Lung microvascular endothelial cell (primary cell): ENCODE measurements at regions not wholly inside any gene's neighbourhood (a gene's known extent, or its start where the extent isn't known, plus 50 kb on each side); places are given as distances from the start of the nearest gene placed in this dataset.
"Not testable (repeated sequence)": the region's sequence is repeated elsewhere in the genome, so short reads cannot be mapped to it uniquely, and the experiment has no call there.

Experiments
- DNase-seq, 2 donors: peaks; one replicate each; pipeline versions ENCODE4 v3.0.0 to v3.0.0-alpha.2; 2010; ENCODE audit warnings: low read depth in 2 of 2

- DNase-seq = peak; percentile 20 to 88
Measured at GRCh38 chr17:30586818-30587595, 109.8 kb downstream of the GOSR1 start.

- no peak for DNase-seq
Measured at GRCh38 chr17:30584810-30585209, 107.6 kb downstream of the GOSR1 start.

GRCh38 chr17:30580916-30581315 lies 103.7 kb downstream of the GOSR1 start:
- DNase-seq = no peak

- peak; percentile 23 to 33 for DNase-seq
Measured at GRCh38 chr17:30579610-30580315, 102.6 kb downstream of the GOSR1 start.

DNA sequence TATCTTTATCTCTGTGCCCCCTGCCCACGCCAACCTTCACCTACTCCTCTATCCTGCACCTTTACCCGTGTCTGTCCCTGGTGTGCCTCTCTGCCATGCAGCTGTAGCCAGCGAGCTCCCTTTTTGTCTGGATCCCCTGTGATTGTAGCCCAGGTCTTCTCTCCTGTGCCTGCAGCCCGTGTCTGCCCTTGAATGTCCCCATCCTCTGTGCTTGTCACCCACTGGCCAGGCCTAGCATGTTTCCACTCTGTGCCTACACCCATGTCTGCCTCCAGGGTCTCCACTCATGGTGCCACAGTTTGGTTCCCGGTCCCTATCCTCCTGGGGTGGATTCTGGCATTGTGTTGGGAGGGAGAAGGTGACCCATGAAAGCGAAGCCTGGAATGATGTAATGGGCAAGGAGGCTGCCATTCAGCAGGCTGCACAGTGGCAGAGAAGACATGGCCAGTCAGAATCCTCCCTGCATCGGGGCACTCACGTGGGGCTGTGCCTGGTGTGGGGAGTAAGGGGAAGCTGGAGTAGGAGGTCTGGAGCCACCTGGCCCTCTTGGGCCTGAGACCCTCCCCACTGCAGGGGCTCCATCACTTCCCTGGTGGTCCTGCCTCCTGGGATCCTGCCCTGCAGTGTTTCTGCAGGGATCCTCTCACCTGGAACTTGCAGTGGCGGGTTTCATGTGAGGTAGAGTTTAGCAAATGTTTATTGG lies 101.0 kb downstream of the GOSR1 start:
- not testable (repeated sequence) for DNase-seq
